HEK293 (cell line): ENCODE measurements at regions not wholly inside any gene's neighbourhood (a gene's known extent, or its start where the extent isn't known, plus 50 kb on each side); places are given as distances from the start of the nearest gene placed in this dataset.

Source experiments
- SETDB1 ChIP-seq: IDR thresholded peaks from one replicate; pipeline ENCODE4 v1.6.1; 2017; ENCODE audit warnings: mild to moderate bottlenecking, low read length, moderate library complexity, mixed read lengths; ENCODE audit not compliant: insufficient read length
- SP7 ChIP-seq: fragments of 450-650 bp; formaldehyde crosslinking; IDR thresholded peaks from 2 replicates; pipeline ENCODE4 v1.5.1; 2016; ENCODE audit warnings: missing biosample characterization, missing genetic modification characterization
- TCF7L2 ChIP-seq: IDR thresholded peaks from 2 replicates; pipeline ENCODE4 v1.6.1; 2011; ENCODE audit warnings: low read depth, mild to moderate bottlenecking, inconsistent platforms, low read length, moderate library complexity, borderline replicate concordance
- ZFP3 ChIP-seq: fragments of 450-650 bp; formaldehyde crosslinking; IDR thresholded peaks from 2 replicates; pipeline ENCODE4 v1.5.1; 2016; ENCODE audit warnings: low read depth, missing biosample characterization, missing genetic modification characterization
- ZNF157 ChIP-seq: fragments of 450-650 bp; formaldehyde crosslinking; IDR thresholded peaks from 2 replicates; pipeline ENCODE4 v1.5.1; 2016; ENCODE audit warnings: missing biosample characterization, missing genetic modification characterization
- ZNF292 ChIP-seq: fragments of 450-650 bp; formaldehyde crosslinking; IDR thresholded peaks from 2 replicates; pipeline ENCODE4 v1.5.1; 2016; ENCODE audit warnings: low read depth, missing biosample characterization, missing genetic modification characterization, borderline replicate concordance
- ZNF350 ChIP-seq: fragments of 450-650 bp; formaldehyde crosslinking; IDR thresholded peaks from 2 replicates; pipeline ENCODE4 v1.5.0; 2017; ENCODE audit warnings: missing biosample characterization, mild to moderate bottlenecking, missing genetic modification characterization
- ZNF366 ChIP-seq: fragments of 450-650 bp; formaldehyde crosslinking; conservative IDR thresholded peaks from 2 replicates; pipeline ENCODE4 v1.5.1; 2016; ENCODE audit warnings: missing biosample characterization, missing genetic modification characterization
- ZNF658 ChIP-seq: fragments of 450-650 bp; formaldehyde crosslinking; IDR thresholded peaks from 2 replicates; pipeline ENCODE4; 2016; ENCODE audit warnings: missing biosample characterization, missing genetic modification characterization
- ZNF747 ChIP-seq: fragments of 450-650 bp; formaldehyde crosslinking; IDR thresholded peaks from 2 replicates; pipeline ENCODE4 v1.5.1; 2016; ENCODE audit warnings: missing biosample characterization, missing genetic modification characterization
- TF ChIP-seq, protein P1 (sequence below): fragments of 450-650 bp; formaldehyde crosslinking; IDR thresholded peaks from 2 replicates; pipeline ENCODE4 v1.5.1; 2016; ENCODE audit warnings: missing biosample characterization, missing genetic modification characterization, borderline replicate concordance
- TF ChIP-seq, protein P2 (sequence below): fragments of 450-650 bp; formaldehyde crosslinking; IDR thresholded peaks from 2 replicates; pipeline ENCODE4 v1.5.1; 2017; ENCODE audit warnings: missing biosample characterization, missing genetic modification characterization
- TF ChIP-seq, protein P3 (sequence below): fragments of 450-650 bp; formaldehyde crosslinking; IDR thresholded peaks from 2 replicates; pipeline ENCODE4 v1.5.1; 2016; ENCODE audit warnings: missing biosample characterization, missing genetic modification characterization
- TF ChIP-seq, protein P4 (sequence below): fragments of 450-650 bp; formaldehyde crosslinking; IDR thresholded peaks from 2 replicates; pipeline ENCODE4 v1.5.1; 2016; ENCODE audit warnings: missing biosample characterization, missing genetic modification characterization, borderline replicate concordance
- TF ChIP-seq, protein P5 (sequence below): fragments of 450-650 bp; formaldehyde crosslinking; IDR thresholded peaks from 2 replicates; pipeline ENCODE4 v1.5.1; 2016; ENCODE audit warnings: missing biosample characterization, missing genetic modification characterization
- TF ChIP-seq, protein P6 (sequence below): fragments of 450-650 bp; formaldehyde crosslinking; IDR thresholded peaks from 2 replicates; pipeline ENCODE4 v1.5.1; 2016; ENCODE audit warnings: missing biosample characterization, missing genetic modification characterization
- TF ChIP-seq, protein P7 (sequence below): fragments of 450-650 bp; IDR thresholded peaks from 2 replicates; pipeline ENCODE4 v1.5.1; 2018; ENCODE audit warnings: missing biosample characterization, mild to moderate bottlenecking, missing genetic modification characterization
- TF ChIP-seq, protein P8 (sequence below): fragments of 450-650 bp; IDR thresholded peaks from 2 replicates; pipeline ENCODE4 v1.5.1; 2018; ENCODE audit warnings: missing biosample characterization, missing genetic modification characterization

DNA sequence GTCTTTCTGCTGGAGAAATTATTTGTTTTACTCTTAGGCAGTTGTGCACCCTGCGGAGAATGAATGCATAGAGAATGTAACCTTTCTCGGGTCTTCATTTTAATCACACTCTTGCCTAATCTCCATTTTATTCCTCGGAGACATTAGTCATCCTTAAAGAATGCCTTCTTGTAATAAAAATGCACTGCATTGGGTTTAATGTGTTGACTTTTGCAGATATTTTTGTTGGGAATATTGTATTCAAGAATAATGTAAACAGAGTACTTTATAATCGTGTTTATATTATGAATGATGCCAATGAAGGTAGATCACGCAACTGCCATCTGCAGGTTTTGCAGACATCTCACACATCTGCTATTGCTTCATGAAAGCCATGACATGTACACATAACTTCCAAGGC lies 1093.9 kb upstream of the CDH6 start (continued):
- TF ChIP-seq, protein P1, sequence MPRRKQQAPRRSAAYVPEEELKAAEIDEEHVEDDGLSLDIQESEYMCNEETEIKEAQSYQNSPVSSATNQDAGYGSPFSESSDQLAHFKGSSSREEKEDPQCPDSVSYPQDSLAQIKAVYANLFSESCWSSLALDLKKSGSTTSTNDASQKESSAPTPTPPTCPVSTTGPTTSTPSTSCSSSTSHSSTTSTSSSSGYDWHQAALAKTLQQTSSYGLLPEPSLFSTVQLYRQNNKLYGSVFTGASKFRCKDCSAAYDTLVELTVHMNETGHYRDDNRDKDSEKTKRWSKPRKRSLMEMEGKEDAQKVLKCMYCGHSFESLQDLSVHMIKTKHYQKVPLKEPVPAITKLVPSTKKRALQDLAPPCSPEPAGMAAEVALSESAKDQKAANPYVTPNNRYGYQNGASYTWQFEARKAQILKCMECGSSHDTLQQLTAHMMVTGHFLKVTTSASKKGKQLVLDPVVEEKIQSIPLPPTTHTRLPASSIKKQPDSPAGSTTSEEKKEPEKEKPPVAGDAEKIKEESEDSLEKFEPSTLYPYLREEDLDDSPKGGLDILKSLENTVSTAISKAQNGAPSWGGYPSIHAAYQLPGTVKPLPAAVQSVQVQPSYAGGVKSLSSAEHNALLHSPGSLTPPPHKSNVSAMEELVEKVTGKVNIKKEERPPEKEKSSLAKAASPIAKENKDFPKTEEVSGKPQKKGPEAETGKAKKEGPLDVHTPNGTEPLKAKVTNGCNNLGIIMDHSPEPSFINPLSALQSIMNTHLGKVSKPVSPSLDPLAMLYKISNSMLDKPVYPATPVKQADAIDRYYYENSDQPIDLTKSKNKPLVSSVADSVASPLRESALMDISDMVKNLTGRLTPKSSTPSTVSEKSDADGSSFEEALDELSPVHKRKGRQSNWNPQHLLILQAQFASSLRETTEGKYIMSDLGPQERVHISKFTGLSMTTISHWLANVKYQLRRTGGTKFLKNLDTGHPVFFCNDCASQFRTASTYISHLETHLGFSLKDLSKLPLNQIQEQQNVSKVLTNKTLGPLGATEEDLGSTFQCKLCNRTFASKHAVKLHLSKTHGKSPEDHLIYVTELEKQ (tag by site-specific recombination), result no peak
- TF ChIP-seq TCF7L2 (no peak), ZNF350 (tag by site-specific recombination) (no peak), ZNF366 (0 out of 2 replicates have a peak, but pooled peaks have one; percentile 16), ZFP3 (tag by site-specific recombination) (no peak), ZNF292 (no peak), SP7 (tag by site-specific recombination) (no peak), SETDB1 (no peak), ZNF658 (tag by site-specific recombination) (no peak), ZNF157 (tag by site-specific recombination) (no peak), ZNF747 (no peak)
- TF ChIP-seq, protein P2, sequence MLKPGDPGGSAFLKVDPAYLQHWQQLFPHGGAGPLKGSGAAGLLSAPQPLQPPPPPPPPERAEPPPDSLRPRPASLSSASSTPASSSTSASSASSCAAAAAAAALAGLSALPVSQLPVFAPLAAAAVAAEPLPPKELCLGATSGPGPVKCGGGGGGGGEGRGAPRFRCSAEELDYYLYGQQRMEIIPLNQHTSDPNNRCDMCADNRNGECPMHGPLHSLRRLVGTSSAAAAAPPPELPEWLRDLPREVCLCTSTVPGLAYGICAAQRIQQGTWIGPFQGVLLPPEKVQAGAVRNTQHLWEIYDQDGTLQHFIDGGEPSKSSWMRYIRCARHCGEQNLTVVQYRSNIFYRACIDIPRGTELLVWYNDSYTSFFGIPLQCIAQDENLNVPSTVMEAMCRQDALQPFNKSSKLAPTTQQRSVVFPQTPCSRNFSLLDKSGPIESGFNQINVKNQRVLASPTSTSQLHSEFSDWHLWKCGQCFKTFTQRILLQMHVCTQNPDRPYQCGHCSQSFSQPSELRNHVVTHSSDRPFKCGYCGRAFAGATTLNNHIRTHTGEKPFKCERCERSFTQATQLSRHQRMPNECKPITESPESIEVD, result peak; percentile 78
- TF ChIP-seq, protein P3, sequence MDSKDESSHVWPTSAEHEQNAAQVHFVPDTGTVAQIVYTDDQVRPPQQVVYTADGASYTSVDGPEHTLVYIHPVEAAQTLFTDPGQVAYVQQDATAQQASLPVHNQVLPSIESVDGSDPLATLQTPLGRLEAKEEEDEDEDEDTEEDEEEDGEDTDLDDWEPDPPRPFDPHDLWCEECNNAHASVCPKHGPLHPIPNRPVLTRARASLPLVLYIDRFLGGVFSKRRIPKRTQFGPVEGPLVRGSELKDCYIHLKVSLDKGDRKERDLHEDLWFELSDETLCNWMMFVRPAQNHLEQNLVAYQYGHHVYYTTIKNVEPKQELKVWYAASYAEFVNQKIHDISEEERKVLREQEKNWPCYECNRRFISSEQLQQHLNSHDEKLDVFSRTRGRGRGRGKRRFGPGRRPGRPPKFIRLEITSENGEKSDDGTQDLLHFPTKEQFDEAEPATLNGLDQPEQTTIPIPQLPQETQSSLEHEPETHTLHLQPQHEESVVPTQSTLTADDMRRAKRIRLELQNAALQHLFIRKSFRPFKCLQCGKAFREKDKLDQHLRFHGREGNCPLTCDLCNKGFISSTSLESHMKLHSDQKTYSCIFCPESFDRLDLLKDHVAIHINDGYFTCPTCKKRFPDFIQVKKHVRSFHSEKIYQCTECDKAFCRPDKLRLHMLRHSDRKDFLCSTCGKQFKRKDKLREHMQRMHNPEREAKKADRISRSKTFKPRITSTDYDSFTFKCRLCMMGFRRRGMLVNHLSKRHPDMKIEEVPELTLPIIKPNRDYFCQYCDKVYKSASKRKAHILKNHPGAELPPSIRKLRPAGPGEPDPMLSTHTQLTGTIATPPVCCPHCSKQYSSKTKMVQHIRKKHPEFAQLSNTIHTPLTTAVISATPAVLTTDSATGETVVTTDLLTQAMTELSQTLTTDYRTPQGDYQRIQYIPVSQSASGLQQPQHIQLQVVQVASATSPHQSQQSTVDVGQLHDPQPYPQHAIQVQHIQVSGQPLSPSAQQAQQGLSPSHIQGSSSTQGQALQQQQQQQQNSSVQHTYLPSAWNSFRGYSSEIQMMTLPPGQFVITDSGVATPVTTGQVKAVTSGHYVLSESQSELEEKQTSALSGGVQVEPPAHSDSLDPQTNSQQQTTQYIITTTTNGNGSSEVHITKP (tag by site-specific recombination), result no peak
- TF ChIP-seq, protein P4, sequence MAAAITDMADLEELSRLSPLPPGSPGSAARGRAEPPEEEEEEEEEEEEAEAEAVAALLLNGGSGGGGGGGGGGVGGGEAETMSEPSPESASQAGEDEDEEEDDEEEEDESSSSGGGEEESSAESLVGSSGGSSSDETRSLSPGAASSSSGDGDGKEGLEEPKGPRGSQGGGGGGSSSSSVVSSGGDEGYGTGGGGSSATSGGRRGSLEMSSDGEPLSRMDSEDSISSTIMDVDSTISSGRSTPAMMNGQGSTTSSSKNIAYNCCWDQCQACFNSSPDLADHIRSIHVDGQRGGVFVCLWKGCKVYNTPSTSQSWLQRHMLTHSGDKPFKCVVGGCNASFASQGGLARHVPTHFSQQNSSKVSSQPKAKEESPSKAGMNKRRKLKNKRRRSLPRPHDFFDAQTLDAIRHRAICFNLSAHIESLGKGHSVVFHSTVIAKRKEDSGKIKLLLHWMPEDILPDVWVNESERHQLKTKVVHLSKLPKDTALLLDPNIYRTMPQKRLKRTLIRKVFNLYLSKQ (tag by site-specific recombination), result no peak
- TF ChIP-seq, protein P5, sequence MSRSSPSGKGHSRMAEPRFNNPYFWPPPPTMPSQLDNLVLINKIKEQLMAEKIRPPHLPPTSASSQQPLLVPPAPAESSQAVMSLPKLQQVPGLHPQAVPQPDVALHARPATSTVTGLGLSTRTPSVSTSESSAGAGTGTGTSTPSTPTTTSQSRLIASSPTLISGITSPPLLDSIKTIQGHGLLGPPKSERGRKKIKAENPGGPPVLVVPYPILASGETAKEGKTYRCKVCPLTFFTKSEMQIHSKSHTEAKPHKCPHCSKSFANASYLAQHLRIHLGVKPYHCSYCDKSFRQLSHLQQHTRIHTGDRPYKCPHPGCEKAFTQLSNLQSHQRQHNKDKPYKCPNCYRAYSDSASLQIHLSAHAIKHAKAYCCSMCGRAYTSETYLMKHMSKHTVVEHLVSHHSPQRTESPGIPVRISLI, result 0 out of 2 replicates have a peak, but pooled peaks have one; percentile 43
- TF ChIP-seq, protein P6, sequence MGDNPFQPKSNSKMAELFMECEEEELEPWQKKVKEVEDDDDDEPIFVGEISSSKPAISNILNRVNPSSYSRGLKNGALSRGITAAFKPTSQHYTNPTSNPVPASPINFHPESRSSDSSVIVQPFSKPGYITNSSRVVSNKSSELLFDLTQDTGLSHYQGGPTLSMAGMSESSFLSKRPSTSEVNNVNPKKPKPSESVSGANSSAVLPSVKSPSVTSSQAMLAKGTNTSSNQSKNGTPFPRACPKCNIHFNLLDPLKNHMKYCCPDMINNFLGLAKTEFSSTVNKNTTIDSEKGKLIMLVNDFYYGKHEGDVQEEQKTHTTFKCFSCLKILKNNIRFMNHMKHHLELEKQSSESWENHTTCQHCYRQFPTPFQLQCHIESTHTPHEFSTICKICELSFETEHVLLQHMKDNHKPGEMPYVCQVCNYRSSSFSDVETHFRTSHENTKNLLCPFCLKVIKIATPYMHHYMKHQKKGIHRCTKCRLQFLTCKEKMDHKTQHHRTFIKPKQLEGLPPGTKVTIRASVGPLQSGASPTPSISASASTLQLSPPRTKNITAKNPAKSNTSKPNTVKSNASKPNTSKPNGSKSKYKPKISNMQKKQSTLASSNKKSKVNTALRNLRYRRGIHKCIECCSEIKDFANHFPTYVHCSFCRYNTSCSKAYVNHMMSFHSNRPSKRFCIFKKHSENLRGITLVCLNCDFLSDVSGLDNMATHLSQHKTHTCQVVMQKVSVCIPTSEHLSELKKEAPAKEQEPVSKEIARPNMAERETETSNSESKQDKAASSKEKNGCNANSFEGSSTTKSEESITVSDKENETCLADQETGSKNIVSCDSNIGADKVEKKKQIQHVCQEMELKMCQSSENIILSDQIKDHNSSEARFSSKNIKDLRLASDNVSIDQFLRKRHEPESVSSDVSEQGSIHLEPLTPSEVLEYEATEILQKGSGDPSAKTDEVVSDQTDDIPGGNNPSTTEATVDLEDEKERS (tag by site-specific recombination), result peak; percentile 35; the same call in 1 of the 2 replicates
- TF ChIP-seq, protein P7, sequence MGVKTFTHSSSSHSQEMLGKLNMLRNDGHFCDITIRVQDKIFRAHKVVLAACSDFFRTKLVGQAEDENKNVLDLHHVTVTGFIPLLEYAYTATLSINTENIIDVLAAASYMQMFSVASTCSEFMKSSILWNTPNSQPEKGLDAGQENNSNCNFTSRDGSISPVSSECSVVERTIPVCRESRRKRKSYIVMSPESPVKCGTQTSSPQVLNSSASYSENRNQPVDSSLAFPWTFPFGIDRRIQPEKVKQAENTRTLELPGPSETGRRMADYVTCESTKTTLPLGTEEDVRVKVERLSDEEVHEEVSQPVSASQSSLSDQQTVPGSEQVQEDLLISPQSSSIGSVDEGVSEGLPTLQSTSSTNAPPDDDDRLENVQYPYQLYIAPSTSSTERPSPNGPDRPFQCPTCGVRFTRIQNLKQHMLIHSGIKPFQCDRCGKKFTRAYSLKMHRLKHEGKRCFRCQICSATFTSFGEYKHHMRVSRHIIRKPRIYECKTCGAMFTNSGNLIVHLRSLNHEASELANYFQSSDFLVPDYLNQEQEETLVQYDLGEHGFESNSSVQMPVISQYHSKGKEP (tag by site-specific recombination), result no peak
- TF ChIP-seq, protein P8, sequence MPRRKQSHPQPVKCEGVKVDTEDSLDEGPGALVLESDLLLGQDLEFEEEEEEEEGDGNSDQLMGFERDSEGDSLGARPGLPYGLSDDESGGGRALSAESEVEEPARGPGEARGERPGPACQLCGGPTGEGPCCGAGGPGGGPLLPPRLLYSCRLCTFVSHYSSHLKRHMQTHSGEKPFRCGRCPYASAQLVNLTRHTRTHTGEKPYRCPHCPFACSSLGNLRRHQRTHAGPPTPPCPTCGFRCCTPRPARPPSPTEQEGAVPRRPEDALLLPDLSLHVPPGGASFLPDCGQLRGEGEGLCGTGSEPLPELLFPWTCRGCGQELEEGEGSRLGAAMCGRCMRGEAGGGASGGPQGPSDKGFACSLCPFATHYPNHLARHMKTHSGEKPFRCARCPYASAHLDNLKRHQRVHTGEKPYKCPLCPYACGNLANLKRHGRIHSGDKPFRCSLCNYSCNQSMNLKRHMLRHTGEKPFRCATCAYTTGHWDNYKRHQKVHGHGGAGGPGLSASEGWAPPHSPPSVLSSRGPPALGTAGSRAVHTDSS (tag by site-specific recombination), result no peak
